Endothelial cell of umbilical vein (primary cell): ENCODE measurements at regions not wholly inside any gene's neighbourhood (a gene's known extent, or its start where the extent isn't known, plus 50 kb on each side); places are given as distances from the start of the nearest gene placed in this dataset.

Experiments used
- BruUV-seq: library from RNA; stranded (reverse); fragments of 400-500 nt; replicated peaks from 2 replicates; lab custom pipeline; 2021; lab: Mats Ljungman, UMichigan
- CTCF ChIA-PET: fragments of 300-600, 350-600 bp; sonication (Branson Sonifier 250); formaldehyde crosslinking; loops from one replicate; lab custom pipeline; 2021; ENCODE audit warnings: antibody characterized with exemption, inconsistent platforms; lab: Charles Lee
- POLR2A ChIA-PET: fragments of 300-600, 350-600 bp; sonication (Branson Sonifier 250); formaldehyde crosslinking; loops from one replicate; lab custom pipeline; 2021; ENCODE audit warnings: antibody characterized with exemption, inconsistent platforms; lab: Charles Lee
- DNase-seq: peaks from one replicate; pipeline ENCODE4 v3.0.0-alpha.2; 2011; ENCODE audit warnings: low read depth, low spot score
- FAIRE-seq: peaks from 2 replicates; lab custom pipeline; 2011; peaks lifted over from hg19 to GRCh38; lab: Jason Lieb, UNC
- H2AFZ ChIP-seq: 2 replicates; pipeline ENCODE4 v1.6.0; 2012; ENCODE audit warnings: low read depth, low read length, control low read depth, inconsistent platforms
- H3K27ac ChIP-seq: 2 replicates; pipeline ENCODE4 v1.5.1; 2011; ENCODE audit warnings: low read depth, mild to moderate bottlenecking, control low read depth, low read length, moderate library complexity; ENCODE audit not compliant: insufficient read depth
- H3K27me3 ChIP-seq, 2 experiments: 2 replicates each; pipeline versions ENCODE4 v1.6.0 to v1.6.1; 2011; ENCODE audit warnings: low read length in 2 of 2, mixed read lengths in 1 of 2; ENCODE audit not compliant: control insufficient read depth in 2 of 2, insufficient read depth in 2 of 2
- H3K36me3 ChIP-seq, 2 experiments: 2 replicates in 1 of 2; 3 replicates in 1 of 2; pipeline ENCODE4 v1.5.1; 2011; ENCODE audit warnings: low read length in 2 of 2, mild to moderate bottlenecking in 1 of 2, moderate library complexity in 1 of 2; ENCODE audit not compliant: control insufficient read depth in 2 of 2, insufficient read depth in 2 of 2; ENCODE audit errors: extremely low read depth in 1 of 2
- H3K4me1 ChIP-seq: 3 replicates; pipeline ENCODE4 v1.5.1; 2011; ENCODE audit warnings: mild to moderate bottlenecking, low read length; ENCODE audit not compliant: control insufficient read depth, insufficient read depth; ENCODE audit errors: extremely low read depth
- H3K4me2 ChIP-seq: 2 replicates; pipeline ENCODE4 v1.6.1; 2011; ENCODE audit warnings: low read length, control low read depth, mixed read lengths; ENCODE audit not compliant: insufficient read depth
- H3K4me3 ChIP-seq, 3 experiments: fragments of 200-600 bp in 1 of 3; sonication (generic), shearing (Covaris generic) in 1 of 3; replicated peaks in 1 of 3; 2 replicates each; pipeline ENCODE4 v1.5.1; 2011 to 2016; ENCODE audit warnings: control low read depth in 3 of 3, low read length in 3 of 3, mild to moderate bottlenecking in 2 of 3, inconsistent platforms in 1 of 3, low read depth in 1 of 3, moderate library complexity in 1 of 3; ENCODE audit not compliant: insufficient read depth in 1 of 3
- H3K79me2 ChIP-seq: 2 replicates; pipeline ENCODE4 v1.6.0; 2012; ENCODE audit warnings: low read length, inconsistent platforms; ENCODE audit not compliant: control insufficient read depth, insufficient read depth
- H3K9ac ChIP-seq: replicated peaks from 2 replicates; pipeline ENCODE3; 2011; ENCODE audit warnings: low read length, control low read depth; ENCODE audit not compliant: insufficient read depth; ENCODE audit errors: extremely low read depth
- H3K9me1 ChIP-seq: replicated peaks from 3 replicates; pipeline ENCODE4 v1.6.0; 2011; ENCODE audit warnings: mild to moderate bottlenecking, low read length; ENCODE audit not compliant: control insufficient read depth, insufficient read depth; ENCODE audit errors: extremely low read depth
- H3K9me3 ChIP-seq: replicated peaks from 2 replicates; pipeline ENCODE4 v1.5.1; 2012; ENCODE audit warnings: low read length, inconsistent platforms; ENCODE audit not compliant: control insufficient read depth, insufficient read depth
- H4K20me1 ChIP-seq: replicated peaks from 2 replicates; pipeline ENCODE3; 2011; ENCODE audit warnings: mild to moderate bottlenecking, low read length; ENCODE audit not compliant: control insufficient read depth, insufficient read depth; ENCODE audit errors: extremely low read depth
- EZH2 ChIP-seq: IDR thresholded peaks from 2 replicates; pipeline ENCODE4 v1.6.1; 2012; ENCODE audit warnings: borderline replicate concordance, low read depth, mild to moderate bottlenecking, moderate library complexity, low read length, inconsistent platforms; ENCODE audit not compliant: severe bottlenecking
- FOS ChIP-seq: IDR thresholded peaks from 2 replicates; pipeline ENCODE4 v1.6.1; 2011; ENCODE audit warnings: mild to moderate bottlenecking, low read length, moderate library complexity, borderline replicate concordance; ENCODE audit not compliant: insufficient read depth
- GATA2 ChIP-seq: IDR thresholded peaks from 2 replicates; pipeline ENCODE4 v1.7.0; 2011; ENCODE audit warnings: low read depth, mild to moderate bottlenecking, moderate library complexity, mixed read lengths, low read length; ENCODE audit not compliant: insufficient read length, insufficient read depth
- JUN ChIP-seq: IDR thresholded peaks from 2 replicates; pipeline ENCODE4 v1.6.1; 2011; ENCODE audit warnings: borderline replicate concordance, low read depth; ENCODE audit not compliant: insufficient read length, insufficient read depth
- MYC ChIP-seq: IDR thresholded peaks from one replicate; pipeline ENCODE4 v1.6.1; 2011; ENCODE audit warnings: mild to moderate bottlenecking, low read depth, low read length
- POLR2A ChIP-seq: IDR thresholded peaks from 2 replicates; pipeline ENCODE4 v1.6.1; 2012; ENCODE audit warnings: low read depth, mild to moderate bottlenecking, control low read depth, low read length
- POLR2AphosphoS5 ChIP-seq: IDR thresholded peaks from 2 replicates; pipeline ENCODE4 v1.6.1; 2012; ENCODE audit warnings: low read depth, mild to moderate bottlenecking, control low read depth, low read length, moderate library complexity; ENCODE audit not compliant: insufficient read depth
- dilution Hi-C: fragments of 300-500 bp; cut with MboI; formaldehyde crosslinking; loops from one replicate; pipeline ENCODE4 v1.15.0; 2019; ENCODE audit warnings: low sequenced_read_pairs; ENCODE audit not compliant: extremely low pct_ligation_motif_present
- intact Hi-C: fragments of 100-400 bp; cut with micrococcal nuclease; formaldehyde crosslinking; loops from one replicate; pipeline ENCODE4 v1.10.0; 2022
- TF ChIP-seq, protein P1 (sequence below): IDR thresholded peaks from 2 replicates; pipeline ENCODE4 v1.6.1; 2011; ENCODE audit not compliant: insufficient read depth, insufficient read length
- TF ChIP-seq, protein P2 (sequence below), 2 donors: IDR thresholded peaks; 1 replicate in 1 of 2; 2 replicates in 1 of 2; pipeline ENCODE4 v1.5.1; 2011; ENCODE audit warnings: low read length in 2 of 2, mild to moderate bottlenecking in 2 of 2, moderate library complexity in 2 of 2, control low read depth in 1 of 2, inconsistent platforms in 1 of 2, low read depth in 1 of 2; ENCODE audit not compliant: insufficient read depth in 1 of 2; ENCODE audit errors: extremely low read depth in 1 of 2

DNA sequence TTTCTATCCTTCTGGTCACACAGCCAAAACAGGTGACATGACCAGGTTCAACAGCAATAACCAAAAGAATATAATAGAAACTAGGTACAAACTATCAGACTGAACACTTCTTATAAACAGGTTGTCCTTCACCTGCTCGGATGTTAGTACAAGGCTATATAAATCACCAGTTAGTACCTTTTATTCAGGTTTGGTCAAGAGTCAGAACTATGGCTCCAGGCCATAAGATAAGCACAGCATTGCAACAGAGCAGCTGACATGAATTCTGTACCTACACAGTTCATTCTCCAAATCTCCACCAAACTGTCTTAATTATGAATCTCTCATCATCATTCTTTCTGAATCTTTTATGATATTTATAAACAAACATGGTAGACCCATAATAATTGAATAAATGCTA is 123.9 kb downstream of the DIO2 start:
- H2AFZ ChIP-seq = no peak overlapping the region

DNA sequence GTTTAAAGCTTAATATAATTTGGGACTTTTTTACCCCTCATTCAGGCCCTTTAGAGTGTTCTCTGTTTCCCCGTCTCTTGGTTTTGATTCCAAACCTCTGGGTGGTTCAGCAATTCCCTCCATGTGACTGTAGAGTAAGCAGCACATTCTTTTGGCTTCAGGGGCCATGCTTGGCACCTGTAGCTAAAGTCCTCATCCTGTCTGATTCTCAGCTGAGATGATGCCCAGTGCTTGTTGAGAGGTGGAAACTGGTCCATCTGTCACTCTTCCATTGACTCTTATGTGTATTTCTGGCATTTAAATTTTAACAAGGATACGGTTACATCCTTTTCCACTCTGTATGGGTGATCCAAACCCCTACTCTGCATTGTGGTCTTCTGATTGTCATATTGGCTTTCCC is 127.1 kb downstream of the DIO2 start:
- Histone ChIP-seq H3K27ac (no peak overlapping the region), H4K20me1 (no peaks in the 10 kb centered on the region), H3K36me3 (no peaks in the 10 kb centered on the region), H3K4me1 (no peaks in the 10 kb centered on the region), H3K4me3 (no peak overlapping the region), H3K27me3 (no peaks in the 10 kb centered on the region), H3K9me1 (no peaks in the 10 kb centered on the region), H2AFZ (no peak overlapping the region), H3K9me3 (peaks cover 4% of the 10 kb centered on the region), H3K79me2 (no peaks in the 10 kb centered on the region), H3K4me2 (no peak overlapping the region), H3K9ac (no peak overlapping the region)
- dilution Hi-C loops (no loop called here), intact Hi-C loops (no loop called here)
- no TSS peak for BruUV-seq
- ChIA-PET CTCF (no interaction called here), POLR2A (no interaction called here)
- no peak for FAIRE-seq
- TF ChIP-seq MYC (no peak), JUN (no peak), POLR2AphosphoS5 (no peak), POLR2A (no peak), GATA2 (no peak), FOS (no peak), EZH2 (no peak)
- TF ChIP-seq, protein P1, sequence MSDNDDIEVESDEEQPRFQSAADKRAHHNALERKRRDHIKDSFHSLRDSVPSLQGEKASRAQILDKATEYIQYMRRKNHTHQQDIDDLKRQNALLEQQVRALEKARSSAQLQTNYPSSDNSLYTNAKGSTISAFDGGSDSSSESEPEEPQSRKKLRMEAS = no peak
- no peak for DNase-seq

More for the DNA sequence above, 123.9 kb downstream of the DIO2 start:
- H3K9me1 ChIP-seq = no peaks in the 10 kb centered on the region
- H3K4me3 ChIP-seq = no peak overlapping the region
- BruUV-seq = no TSS peak
- intact Hi-C loops = no loop called here
- TF ChIP-seq, protein P2, sequence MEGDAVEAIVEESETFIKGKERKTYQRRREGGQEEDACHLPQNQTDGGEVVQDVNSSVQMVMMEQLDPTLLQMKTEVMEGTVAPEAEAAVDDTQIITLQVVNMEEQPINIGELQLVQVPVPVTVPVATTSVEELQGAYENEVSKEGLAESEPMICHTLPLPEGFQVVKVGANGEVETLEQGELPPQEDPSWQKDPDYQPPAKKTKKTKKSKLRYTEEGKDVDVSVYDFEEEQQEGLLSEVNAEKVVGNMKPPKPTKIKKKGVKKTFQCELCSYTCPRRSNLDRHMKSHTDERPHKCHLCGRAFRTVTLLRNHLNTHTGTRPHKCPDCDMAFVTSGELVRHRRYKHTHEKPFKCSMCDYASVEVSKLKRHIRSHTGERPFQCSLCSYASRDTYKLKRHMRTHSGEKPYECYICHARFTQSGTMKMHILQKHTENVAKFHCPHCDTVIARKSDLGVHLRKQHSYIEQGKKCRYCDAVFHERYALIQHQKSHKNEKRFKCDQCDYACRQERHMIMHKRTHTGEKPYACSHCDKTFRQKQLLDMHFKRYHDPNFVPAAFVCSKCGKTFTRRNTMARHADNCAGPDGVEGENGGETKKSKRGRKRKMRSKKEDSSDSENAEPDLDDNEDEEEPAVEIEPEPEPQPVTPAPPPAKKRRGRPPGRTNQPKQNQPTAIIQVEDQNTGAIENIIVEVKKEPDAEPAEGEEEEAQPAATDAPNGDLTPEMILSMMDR (IDR thresholded peaks at IDR 0.05; ENCODE audit: extremely low read depth in 1 of 2, insufficient read depth in 1 of 2, low read depth in 1 of 2, low read length in 2 of 2) = no peak
- TF ChIP-seq FOS = no peak
- no peak for TF ChIP-seq POLR2A
- TF ChIP-seq EZH2 = no peak
- no peak for TF ChIP-seq GATA2
- H3K4me2 ChIP-seq = no peak overlapping the region
- no peak for DNase-seq
- H4K20me1 ChIP-seq = no peaks in the 10 kb centered on the region
- H3K79me2 ChIP-seq = no peaks in the 10 kb centered on the region
- H3K36me3 ChIP-seq = no peaks in the 10 kb centered on the region
- no peak for FAIRE-seq
- no peak overlapping the region for H3K27ac ChIP-seq
- H3K27me3 ChIP-seq = no peaks in the 10 kb centered on the region
- H3K9ac ChIP-seq = no peak overlapping the region
- ChIA-PET CTCF (no interaction called here), POLR2A (no interaction called here)
- dilution Hi-C loops = no loop called here
- no peaks in the 10 kb centered on the region for H3K4me1 ChIP-seq
- H3K9me3 ChIP-seq = peaks cover 4% of the 10 kb centered on the region
